D721Med (cell line): ENCODE measurements at regions not wholly inside any gene's neighbourhood (a gene's known extent, or its start where the extent isn't known, plus 50 kb on each side); places are given as distances from the start of the nearest gene placed in this dataset.
A peak's percentile ranks its signal among the peaks of the same experiment; 100 is the strongest.

ENCODE experiments used
- DNase-seq: peaks from one replicate; pipeline ENCODE4 v3.0.0; 2011; ENCODE audit warnings: low spot score; ENCODE audit not compliant: insufficient read length
- FAIRE-seq: peaks from 2 replicates; lab custom pipeline; 2011; peaks lifted over from hg19 to GRCh38; lab: Jason Lieb, UNC
- TF ChIP-seq, protein P1 (sequence below): IDR thresholded peaks from 2 replicates; pipeline ENCODE4 v1.5.1; 2012; ENCODE audit warnings: mild to moderate bottlenecking, control low read depth; ENCODE audit not compliant: insufficient read depth; ENCODE audit errors: missing control alignments

DNA sequence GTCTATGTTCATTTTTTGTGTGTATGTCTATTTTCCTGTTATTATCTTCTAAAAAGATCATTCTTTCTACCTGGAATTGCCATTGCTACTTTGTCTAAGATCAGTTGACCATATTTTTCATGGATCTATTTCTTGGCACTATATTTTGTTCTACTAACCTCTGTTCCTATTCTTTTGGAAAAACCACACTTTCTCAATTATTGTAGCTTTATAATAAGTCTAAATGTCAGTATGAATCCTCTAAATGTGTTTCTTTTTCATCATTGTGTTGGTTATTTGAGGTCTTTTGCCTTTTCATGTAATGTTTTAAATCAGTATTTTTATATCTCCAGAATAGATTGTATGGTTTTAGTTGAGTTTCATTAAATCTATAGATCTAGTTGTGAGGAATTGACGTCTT, 798.3 kb downstream of the FAT4 start:
- TF ChIP-seq, protein P1, sequence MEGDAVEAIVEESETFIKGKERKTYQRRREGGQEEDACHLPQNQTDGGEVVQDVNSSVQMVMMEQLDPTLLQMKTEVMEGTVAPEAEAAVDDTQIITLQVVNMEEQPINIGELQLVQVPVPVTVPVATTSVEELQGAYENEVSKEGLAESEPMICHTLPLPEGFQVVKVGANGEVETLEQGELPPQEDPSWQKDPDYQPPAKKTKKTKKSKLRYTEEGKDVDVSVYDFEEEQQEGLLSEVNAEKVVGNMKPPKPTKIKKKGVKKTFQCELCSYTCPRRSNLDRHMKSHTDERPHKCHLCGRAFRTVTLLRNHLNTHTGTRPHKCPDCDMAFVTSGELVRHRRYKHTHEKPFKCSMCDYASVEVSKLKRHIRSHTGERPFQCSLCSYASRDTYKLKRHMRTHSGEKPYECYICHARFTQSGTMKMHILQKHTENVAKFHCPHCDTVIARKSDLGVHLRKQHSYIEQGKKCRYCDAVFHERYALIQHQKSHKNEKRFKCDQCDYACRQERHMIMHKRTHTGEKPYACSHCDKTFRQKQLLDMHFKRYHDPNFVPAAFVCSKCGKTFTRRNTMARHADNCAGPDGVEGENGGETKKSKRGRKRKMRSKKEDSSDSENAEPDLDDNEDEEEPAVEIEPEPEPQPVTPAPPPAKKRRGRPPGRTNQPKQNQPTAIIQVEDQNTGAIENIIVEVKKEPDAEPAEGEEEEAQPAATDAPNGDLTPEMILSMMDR, result no peak
- DNase-seq (no peak), FAIRE-seq (no peak)

DNA sequence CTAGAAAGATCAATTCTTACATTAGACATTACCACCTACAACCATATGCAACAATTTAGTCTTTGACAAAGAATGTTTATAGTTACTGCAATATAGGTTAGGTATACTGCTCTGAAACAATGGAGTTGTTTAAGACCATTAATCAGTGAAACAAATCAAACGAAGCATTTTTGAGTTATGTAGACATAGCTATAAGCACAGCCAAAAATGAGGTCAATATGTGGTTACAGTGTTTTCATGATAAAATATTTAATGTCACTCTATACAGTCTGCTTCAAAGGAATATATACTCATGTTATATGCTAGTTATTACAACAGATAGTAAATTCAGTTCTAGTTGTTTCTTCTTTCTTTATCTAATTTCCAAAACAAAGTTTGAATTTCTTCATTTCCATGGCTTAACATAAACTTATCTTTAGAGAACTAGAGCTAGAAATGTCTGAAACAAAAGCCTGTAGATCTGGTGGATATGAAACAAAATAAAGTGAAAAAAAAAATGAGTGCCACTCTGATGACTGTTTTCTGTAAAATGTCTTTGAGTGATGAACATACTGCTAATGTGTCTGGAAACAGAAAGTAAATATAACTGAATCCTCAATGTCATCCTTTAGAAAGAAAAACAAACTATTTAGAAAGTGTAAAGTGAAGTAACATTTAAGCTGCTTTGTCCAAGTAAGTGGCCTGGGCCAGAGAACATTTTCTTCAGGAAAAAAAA, 809.0 kb downstream of the FAT4 start:
- no peak for DNase-seq
- no peak for FAIRE-seq
- TF ChIP-seq, protein P1, result no peak

DNA sequence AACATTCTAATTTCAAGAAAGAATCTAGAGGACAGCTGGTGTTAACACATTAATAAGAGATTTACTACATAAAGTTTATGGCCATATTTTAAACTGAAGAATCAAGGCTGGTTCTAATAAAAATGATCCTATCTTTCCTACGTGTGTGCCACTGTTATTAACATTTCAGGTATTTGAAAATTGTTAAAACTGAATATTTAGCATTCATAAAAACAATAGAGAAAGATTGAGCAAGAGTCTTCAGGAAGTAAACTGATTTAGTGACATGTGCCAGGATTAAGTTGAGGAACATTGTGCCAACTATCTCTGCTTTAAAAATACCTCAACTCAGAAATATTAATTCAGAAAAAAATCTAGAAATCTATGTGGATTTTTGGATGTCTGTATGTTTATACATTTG, 810.1 kb downstream of the FAT4 start:
- no peak for DNase-seq
- TF ChIP-seq, protein P1, result no peak
- no peak for FAIRE-seq

DNA sequence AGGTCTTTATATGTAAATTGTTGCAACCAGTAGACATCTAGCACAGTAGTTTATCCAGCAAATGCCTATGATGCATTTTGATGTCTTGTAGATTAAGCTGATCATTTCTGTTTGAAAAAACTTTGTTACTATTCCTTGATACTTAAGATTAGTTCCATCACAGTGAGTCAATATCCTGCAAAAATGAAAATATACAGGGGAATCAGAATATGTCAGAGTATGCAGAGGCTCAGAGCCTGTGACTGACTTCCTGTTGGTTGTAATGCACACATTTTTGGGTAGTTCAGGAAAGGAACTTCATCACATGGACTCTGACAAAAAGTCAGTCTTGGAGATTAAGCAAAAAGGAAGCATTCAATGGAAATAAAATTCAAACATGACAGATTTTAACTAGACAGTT, 815.5 kb downstream of the FAT4 start:
- DNase-seq (no peak), FAIRE-seq (no peak)
- TF ChIP-seq, protein P1, result no peak

DNA sequence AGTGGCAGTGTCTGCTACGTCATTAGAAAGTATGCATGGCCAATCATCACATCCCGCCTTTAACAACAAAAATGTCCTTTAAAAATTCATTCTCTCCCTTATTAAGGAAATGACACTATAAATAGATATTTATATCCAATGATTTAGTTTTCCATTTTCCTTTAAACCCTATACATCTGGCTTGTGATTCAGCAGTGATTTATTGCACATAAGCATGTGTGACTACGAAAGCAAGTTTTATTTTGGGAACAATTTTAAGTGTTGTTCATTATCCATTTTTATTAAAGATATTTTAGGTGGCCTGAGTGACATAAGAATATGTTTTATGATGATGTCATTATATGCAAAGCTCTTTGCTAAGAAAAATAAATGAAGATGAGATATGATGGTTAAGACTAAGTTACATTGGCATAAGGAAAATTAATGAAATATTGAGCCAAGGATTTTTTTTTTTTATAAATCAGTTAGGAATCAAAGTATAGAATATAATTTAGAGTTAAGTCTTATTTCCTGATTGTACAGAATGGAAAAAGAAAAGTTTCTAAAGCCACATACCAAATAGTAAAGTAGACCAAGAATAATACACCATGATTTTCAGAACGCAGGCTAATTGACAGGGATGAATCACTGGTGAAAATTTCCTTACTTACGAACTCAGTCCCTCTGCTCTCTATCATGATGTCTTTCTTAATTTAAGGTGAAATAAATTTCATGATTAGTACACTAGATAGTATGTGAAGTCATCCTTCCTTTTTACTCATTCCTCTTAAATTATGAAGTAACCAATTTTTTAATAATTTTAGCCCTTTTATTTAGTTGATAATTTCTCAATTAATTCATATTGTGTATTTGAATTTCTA, 822.4 kb downstream of the FAT4 start:
- DNase-seq (no peak), FAIRE-seq (no peak)
- TF ChIP-seq, protein P1, result no peak

DNA sequence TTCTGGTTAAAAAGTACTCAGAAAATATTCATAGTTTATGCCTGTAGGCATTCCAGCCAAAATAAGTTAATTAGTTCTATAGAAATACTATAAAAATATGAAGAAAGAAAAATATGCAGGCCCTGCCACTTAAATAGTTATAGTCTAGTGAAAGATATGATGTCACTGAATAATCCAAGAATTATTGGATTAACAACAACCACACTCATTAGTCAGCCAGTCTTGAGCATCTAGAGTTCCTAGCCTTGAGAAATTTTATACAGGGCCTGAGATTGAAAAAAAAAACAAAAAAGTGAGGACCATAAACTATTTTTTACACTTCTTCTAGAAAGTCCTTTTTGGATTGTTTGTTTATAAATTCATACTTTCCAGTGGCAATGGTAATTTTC, 823.0 kb downstream of the FAT4 start:
- TF ChIP-seq, protein P1, result no peak
- peak; percentile 16 for FAIRE-seq
- DNase-seq, result no peak
